ENCODE measurements at regions not wholly inside any gene's neighbourhood (a gene's known extent, or its start where the extent isn't known, plus 50 kb on each side); places are given as distances from the start of the nearest gene placed in this dataset.

GRCh38 chr14:65320661-65321308 lies 91.7 kb upstream of the FUT8 start:
- TF ChIP-seq YY1 (IDR thresholded peaks at IDR 0.05; ENCODE audit: insufficient read depth, insufficient read length) (no peak), SUZ12 (IDR thresholded peaks at IDR 0.05; ENCODE audit: extremely low read depth, insufficient read depth, insufficient read length) (no peak), ZNF274 (IDR thresholded peaks at IDR 0.05; ENCODE audit: low read depth, low read length) (no peak)
- no peaks in the 10 kb centered on the region for H3K27me3 ChIP-seq (ENCODE audit: insufficient read depth, insufficient read length)
- no peaks in the 10 kb centered on the region for H3K4me1 ChIP-seq (ENCODE audit: insufficient read depth, insufficient read length)
- no peak overlapping the region for H3K9ac ChIP-seq (ENCODE audit: insufficient read length, low read depth)
- no peaks in the 10 kb centered on the region for H3K9me3 ChIP-seq (ENCODE audit: insufficient read depth, low read length)
- no peak overlapping the region for H3K4me3 ChIP-seq (ENCODE audit: insufficient read length, low read depth)
- H3K36me3 ChIP-seq (ENCODE audit: insufficient read depth, insufficient read length, low read length) = no peaks in the 10 kb centered on the region
- no peak for DNase-seq (ENCODE audit: low read depth, low spot score)

DNA sequence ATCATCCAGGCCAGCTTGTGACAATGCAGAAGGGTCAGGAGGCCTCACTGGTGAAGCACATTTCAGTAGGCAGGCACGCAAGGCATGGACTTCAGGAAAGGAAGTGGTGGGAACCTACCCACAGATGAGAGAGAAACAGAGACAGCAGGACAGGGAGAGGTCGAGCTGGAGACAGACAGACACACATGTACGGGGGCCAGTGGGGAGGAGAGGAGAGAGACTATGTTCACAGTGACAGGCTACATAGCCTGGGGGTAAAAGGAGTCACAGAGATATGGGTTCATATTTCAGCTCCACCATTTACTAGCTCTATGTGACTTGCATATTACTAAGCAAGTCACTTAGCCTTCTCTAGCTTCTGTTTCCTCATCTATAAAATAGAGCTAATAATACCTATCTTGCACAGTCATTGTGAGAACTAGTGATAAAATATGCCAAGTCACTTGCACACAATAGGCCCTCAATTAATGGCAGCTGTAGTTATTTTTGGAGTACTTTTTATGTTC lies 91.1 kb upstream of the FUT8 start:
- Histone ChIP-seq H3K9me3 (ENCODE audit: insufficient read depth, low read length) (no peaks in the 10 kb centered on the region), H3K4me3 (ENCODE audit: insufficient read length, low read depth) (no peak overlapping the region), H3K4me1 (ENCODE audit: insufficient read depth, insufficient read length) (no peaks in the 10 kb centered on the region), H3K27me3 (ENCODE audit: insufficient read depth, insufficient read length) (no peaks in the 10 kb centered on the region), H3K9ac (ENCODE audit: insufficient read length, low read depth) (no peak overlapping the region), H3K36me3 (ENCODE audit: insufficient read depth, insufficient read length, low read length) (no peaks in the 10 kb centered on the region)
- DNase-seq (ENCODE audit: low read depth, low spot score) = no peak
- TF ChIP-seq SUZ12 (IDR thresholded peaks at IDR 0.05; ENCODE audit: extremely low read depth, insufficient read depth, insufficient read length) (no peak), YY1 (IDR thresholded peaks at IDR 0.05; ENCODE audit: insufficient read depth, insufficient read length) (no peak), ZNF274 (IDR thresholded peaks at IDR 0.05; ENCODE audit: low read depth, low read length) (no peak)

DNA sequence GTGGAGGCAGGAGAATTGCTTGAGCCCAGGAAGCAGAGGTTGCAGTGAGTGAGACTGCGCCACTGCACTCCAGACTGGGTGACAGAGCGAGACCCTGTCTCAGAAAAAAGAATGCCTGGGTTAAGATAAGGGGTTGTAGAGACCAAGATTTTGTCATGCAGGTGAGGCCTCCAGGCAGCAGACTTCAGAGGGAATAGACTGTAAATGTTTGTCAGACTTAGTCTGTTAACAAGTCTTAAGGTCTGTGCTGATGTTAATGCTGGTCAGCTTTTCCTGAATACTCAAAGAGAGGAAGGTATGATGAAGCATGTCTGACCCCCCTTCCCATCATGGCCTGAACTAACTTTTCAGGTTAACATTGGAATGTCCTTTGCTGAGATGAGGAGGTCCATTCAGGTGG lies 83.0 kb upstream of the FUT8 start:
- Histone ChIP-seq H3K9me3 (ENCODE audit: insufficient read depth, low read length) (no peaks in the 10 kb centered on the region), H3K27me3 (ENCODE audit: insufficient read depth, insufficient read length) (peaks cover 22% of the 10 kb centered on the region), H3K36me3 (ENCODE audit: insufficient read depth, insufficient read length, low read length) (no peaks in the 10 kb centered on the region), H3K4me3 (ENCODE audit: insufficient read length, low read depth) (no peak overlapping the region), H3K4me1 (ENCODE audit: insufficient read depth, insufficient read length) (peaks cover 3% of the 10 kb centered on the region), H3K9ac (ENCODE audit: insufficient read length, low read depth) (no peak overlapping the region)
- no peak for TF ChIP-seq SUZ12 (IDR thresholded peaks at IDR 0.05; ENCODE audit: extremely low read depth, insufficient read depth, insufficient read length)
- no peak for TF ChIP-seq ZNF274 (IDR thresholded peaks at IDR 0.05; ENCODE audit: low read depth, low read length)
- TF ChIP-seq YY1 (IDR thresholded peaks at IDR 0.05; ENCODE audit: insufficient read depth, insufficient read length) = no peak
- no peak for DNase-seq (ENCODE audit: low read depth, low spot score)

- H3K4me3 ChIP-seq (ENCODE audit: insufficient read length, low read depth) = no peak overlapping the region
- TF ChIP-seq YY1 (IDR thresholded peaks at IDR 0.05; ENCODE audit: insufficient read depth, insufficient read length) (no peak), ZNF274 (IDR thresholded peaks at IDR 0.05; ENCODE audit: low read depth, low read length) (no peak), SUZ12 (IDR thresholded peaks at IDR 0.05; ENCODE audit: extremely low read depth, insufficient read depth, insufficient read length) (no peak)
- H3K27me3 ChIP-seq (ENCODE audit: insufficient read depth, insufficient read length) = peaks cover 22% of the 10 kb centered on the region
- no peaks in the 10 kb centered on the region for H3K36me3 ChIP-seq (ENCODE audit: insufficient read depth, insufficient read length, low read length)
- DNase-seq (ENCODE audit: low read depth, low spot score) = no peak
- H3K9me3 ChIP-seq (ENCODE audit: insufficient read depth, low read length) = no peaks in the 10 kb centered on the region
- peaks cover 3% of the 10 kb centered on the region for H3K4me1 ChIP-seq (ENCODE audit: insufficient read depth, insufficient read length)
- no peak overlapping the region for H3K9ac ChIP-seq (ENCODE audit: insufficient read length, low read depth)
These were observed 82.6 kb upstream of the FUT8 start for GRCh38 chr14:65329911-65330310.

GRCh38 chr14:65330416-65330815 lies 82.1 kb upstream of the FUT8 start:
- Histone ChIP-seq H3K4me3 (ENCODE audit: insufficient read length, low read depth) (no peak overlapping the region), H3K36me3 (ENCODE audit: insufficient read depth, insufficient read length, low read length) (no peaks in the 10 kb centered on the region), H3K4me1 (ENCODE audit: insufficient read depth, insufficient read length) (peaks cover 3% of the 10 kb centered on the region), H3K27me3 (ENCODE audit: insufficient read depth, insufficient read length) (peaks cover 24% of the 10 kb centered on the region), H3K9me3 (ENCODE audit: insufficient read depth, low read length) (no peaks in the 10 kb centered on the region), H3K9ac (ENCODE audit: insufficient read length, low read depth) (no peak overlapping the region)
- no peak for DNase-seq (ENCODE audit: low read depth, low spot score)
- TF ChIP-seq SUZ12 (IDR thresholded peaks at IDR 0.05; ENCODE audit: extremely low read depth, insufficient read depth, insufficient read length) = no peak
- TF ChIP-seq YY1 (IDR thresholded peaks at IDR 0.05; ENCODE audit: insufficient read depth, insufficient read length) = no peak
- no peak for TF ChIP-seq ZNF274 (IDR thresholded peaks at IDR 0.05; ENCODE audit: low read depth, low read length)

- Histone ChIP-seq H3K9ac (ENCODE audit: insufficient read length, low read depth) (no peak overlapping the region), H3K36me3 (ENCODE audit: insufficient read depth, insufficient read length, low read length) (no peaks in the 10 kb centered on the region), H3K27me3 (ENCODE audit: insufficient read depth, insufficient read length) (peaks cover 36% of the 10 kb centered on the region), H3K4me3 (ENCODE audit: insufficient read length, low read depth) (no peak overlapping the region), H3K9me3 (ENCODE audit: insufficient read depth, low read length) (no peaks in the 10 kb centered on the region), H3K4me1 (ENCODE audit: insufficient read depth, insufficient read length) (peaks cover 5% of the 10 kb centered on the region)
- no peak for TF ChIP-seq YY1 (IDR thresholded peaks at IDR 0.05; ENCODE audit: insufficient read depth, insufficient read length)
- TF ChIP-seq ZNF274 (IDR thresholded peaks at IDR 0.05; ENCODE audit: low read depth, low read length) = no peak
- TF ChIP-seq SUZ12 (IDR thresholded peaks at IDR 0.05; ENCODE audit: extremely low read depth, insufficient read depth, insufficient read length) = no peak
- no peak for DNase-seq (ENCODE audit: low read depth, low spot score)
These were observed 80.9 kb upstream of the FUT8 start for GRCh38 chr14:65331652-65332051.

DNA sequence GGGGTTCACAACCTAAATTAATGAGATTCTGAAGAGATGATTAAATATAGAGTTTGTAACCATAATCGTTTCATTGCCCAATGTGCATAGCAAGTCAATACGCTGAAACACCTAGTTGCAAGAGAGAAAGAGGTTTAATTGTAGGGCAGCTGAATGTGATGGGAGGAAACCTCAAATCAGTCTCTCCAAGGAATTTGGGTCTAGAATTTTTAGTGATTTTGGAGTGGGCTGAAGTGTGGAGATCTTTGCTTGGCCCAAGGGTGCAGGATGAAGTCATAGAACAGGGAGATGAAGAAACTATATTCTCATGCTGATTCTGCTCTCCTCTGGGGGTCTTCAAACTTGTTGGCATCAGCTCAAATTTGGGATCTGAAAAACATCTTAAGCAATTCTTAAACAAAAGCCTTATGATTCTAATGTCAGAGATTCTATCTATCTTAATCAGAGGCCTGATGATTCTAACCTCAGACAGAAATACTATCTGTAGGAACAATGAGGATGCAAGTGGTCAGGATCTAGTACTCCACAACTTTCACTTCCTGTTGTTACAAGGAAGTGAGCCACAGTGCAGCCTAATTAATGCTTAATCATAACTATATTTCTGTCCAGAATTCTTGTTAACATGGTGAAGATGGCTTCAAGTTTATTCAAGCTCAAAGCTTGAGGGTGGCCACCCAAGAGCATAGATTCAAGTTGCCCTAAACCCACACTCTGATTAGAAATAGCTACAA lies 80.2 kb upstream of the FUT8 start:
- H3K27me3 ChIP-seq (ENCODE audit: insufficient read depth, insufficient read length) = peaks cover 42% of the 10 kb centered on the region
- no peak overlapping the region for H3K9ac ChIP-seq (ENCODE audit: insufficient read length, low read depth)
- H3K9me3 ChIP-seq (ENCODE audit: insufficient read depth, low read length) = no peaks in the 10 kb centered on the region
- H3K4me1 ChIP-seq (ENCODE audit: insufficient read depth, insufficient read length) = peaks cover 5% of the 10 kb centered on the region
- no peaks in the 10 kb centered on the region for H3K36me3 ChIP-seq (ENCODE audit: insufficient read depth, insufficient read length, low read length)
- no peak overlapping the region for H3K4me3 ChIP-seq (ENCODE audit: insufficient read length, low read depth)
- TF ChIP-seq SUZ12 (IDR thresholded peaks at IDR 0.05; ENCODE audit: extremely low read depth, insufficient read depth, insufficient read length) = no peak
- no peak for TF ChIP-seq YY1 (IDR thresholded peaks at IDR 0.05; ENCODE audit: insufficient read depth, insufficient read length)
- no peak for TF ChIP-seq ZNF274 (IDR thresholded peaks at IDR 0.05; ENCODE audit: low read depth, low read length)
- DNase-seq (ENCODE audit: low read depth, low spot score) = no peak
